ENCODE measurements at regions not wholly inside any gene's neighbourhood (a gene's known extent, or its start where the extent isn't known, plus 50 kb on each side); places are given as distances from the start of the nearest gene placed in this dataset.

DNA sequence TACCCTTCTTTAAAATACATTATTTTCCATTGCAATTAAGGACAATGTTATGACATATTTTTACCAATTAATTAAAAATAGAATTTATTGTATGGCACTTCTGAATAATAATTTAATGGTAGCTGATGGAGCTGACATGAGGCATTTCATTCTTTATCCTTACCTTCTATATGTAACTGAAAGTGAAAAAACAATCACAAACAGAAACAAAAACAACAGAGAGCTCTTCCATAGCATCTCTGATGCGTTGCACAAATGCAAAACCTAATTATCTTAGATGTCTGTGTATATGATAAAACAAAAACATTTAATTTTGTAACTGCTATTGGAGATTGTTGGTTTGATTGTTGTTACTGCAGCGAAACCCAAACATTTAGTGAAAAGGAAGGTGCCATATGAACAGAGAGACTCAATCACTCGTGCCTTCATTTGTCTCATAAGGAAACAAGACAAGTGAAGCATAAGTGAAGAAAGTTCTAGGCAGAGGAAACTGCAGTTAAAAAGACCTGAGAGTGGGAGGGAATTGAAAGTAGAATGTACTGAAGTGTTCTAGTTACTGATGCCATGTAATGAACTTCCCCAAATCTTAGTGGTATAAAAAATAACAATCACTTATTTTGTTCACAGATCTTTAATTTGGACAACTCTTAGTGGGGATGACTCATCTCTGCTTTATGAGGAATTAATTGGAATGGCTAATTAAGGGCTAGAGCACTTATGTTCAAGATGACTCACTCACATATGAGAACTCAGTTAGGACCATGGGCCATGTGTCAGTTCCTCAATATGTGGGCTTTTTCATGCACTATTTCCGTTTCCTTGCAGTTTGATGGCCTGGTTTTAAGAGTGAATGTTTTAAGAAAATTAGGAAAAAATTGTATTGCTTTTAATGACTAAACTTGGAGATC lies 245.0 kb upstream of the OLFM3 start:
- TF ChIP-seq CTCF (IDR thresholded peaks at IDR 0.05; ENCODE audit: low read length) (no peak), EZH2 (optimal IDR thresholded peaks at IDR 0.05; ENCODE audit: low read depth, low read length) (no peak)

All from MM.1S (cell line).